ENCODE measurements at regions not wholly inside any gene's neighbourhood (a gene's known extent, or its start where the extent isn't known, plus 50 kb on each side); places are given as distances from the start of the nearest gene placed in this dataset.

DNA sequence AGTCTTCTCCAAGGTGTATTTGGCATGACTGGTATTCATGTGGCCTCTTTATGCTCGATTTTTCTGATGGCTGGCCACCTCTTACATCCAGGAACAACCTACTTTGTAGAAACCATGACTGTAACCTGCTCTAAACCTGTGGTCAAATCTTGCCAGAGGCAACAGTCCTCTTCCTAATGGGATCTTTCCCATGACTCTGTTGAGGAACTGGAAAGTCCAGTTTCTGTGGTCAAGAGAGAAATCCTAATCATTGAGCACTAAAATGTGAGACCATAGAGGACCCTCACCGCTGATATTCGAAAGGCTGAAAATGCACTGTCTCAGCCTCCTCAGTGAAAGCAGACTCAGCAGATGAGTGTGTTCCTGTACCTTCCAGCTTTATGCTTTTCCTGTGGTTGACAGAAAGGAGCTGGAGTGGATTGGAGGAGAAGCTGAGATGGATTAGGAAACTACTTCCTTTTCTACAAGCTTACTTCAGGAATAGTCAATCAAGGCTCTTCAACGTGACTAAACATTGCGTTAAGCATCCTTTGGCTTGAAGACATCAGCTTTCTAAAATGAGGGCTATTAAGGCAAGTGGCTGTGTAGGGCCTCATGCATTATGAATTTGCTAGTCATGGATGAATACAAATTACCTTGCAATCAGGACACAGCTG is 69.7 kb upstream of the DAPK1 start:
- TF ChIP-seq FOSL1 (IDR thresholded peaks at IDR 0.05; ENCODE audit: low read depth) (no peak), SP1 (IDR thresholded peaks at IDR 0.05; ENCODE audit: low read depth) (peak; percentile 37; the same call in 1 of the 2 replicates), CBX3 (IDR thresholded peaks at IDR 0.05; ENCODE audit: low read depth) (0 out of 2 replicates have a peak, but pooled peaks have one; percentile 22), JUND (IDR thresholded peaks at IDR 0.05) (0 out of 2 replicates have a peak, but pooled peaks have one; percentile 12)
- CTCF ChIA-PET, result no interaction called here
- POLR2A ChIA-PET, result no interaction called here
- Histone ChIP-seq H3K27me3 (ENCODE audit: insufficient read depth, low read length) (no peaks in the 10 kb centered on the region), H3K4me3 (replicated peaks in 1 of 2; ENCODE audit: low read depth in 1 of 2, low read length in 2 of 2) (no peak overlapping the region), H3K4me2 (ENCODE audit: low read length) (peak overlapping the region; percentile 30), H3K36me3 (ENCODE audit: control insufficient read depth in 1 of 2, insufficient read depth in 2 of 2, low read length in 2 of 2) (no peaks in the 10 kb centered on the region), H4K20me1 (ENCODE audit: insufficient read depth) (no peaks in the 10 kb centered on the region), H3K4me1 (ENCODE audit: control insufficient read depth in 1 of 2, insufficient read depth in 2 of 2, low read length in 2 of 2) (peaks cover 0 to 9% of the 10 kb centered on the region in 2 experiments; a peak in 3 of 4 replicates), H3K79me2 (ENCODE audit: insufficient read depth, low read length) (no peaks in the 10 kb centered on the region), H2AFZ (ENCODE audit: low read depth, low read length, poor library complexity, severe bottlenecking) (no peak overlapping the region), H3K27ac (ENCODE audit: low read depth, low read length) (no peak overlapping the region), H3K9me3 (ENCODE audit: control insufficient read depth in 1 of 2, insufficient read depth in 1 of 2, low read depth in 1 of 2, low read length in 2 of 2) (no peaks in the 10 kb centered on the region), H3K9me2 (ENCODE audit: insufficient read depth) (no peaks in the 10 kb centered on the region), H3K9ac (ENCODE audit: low read length) (no peak overlapping the region)
- RAD21 ChIA-PET (ENCODE audit: low non-redundant PET in 1 of 2, low total read pairs in 2 of 2, uncharacterized antibody in 2 of 2, unreplicated experiment in 2 of 2), result no interaction called here
- no TSS peak for BruUV-seq (replicated peaks)
- no peak for ATAC-seq
- DNase-seq (ENCODE audit: low read depth, low spot score), result peak; percentile 7
- intact Hi-C loops (cut with micrococcal nuclease), result no loop called here

- H3K36me3 ChIP-seq (ENCODE audit: control insufficient read depth in 1 of 2, insufficient read depth in 2 of 2, low read length in 2 of 2), result no peaks in the 10 kb centered on the region
- ChIA-PET CTCF (no interaction called here), POLR2A (no interaction called here), RAD21 (ENCODE audit: low non-redundant PET in 1 of 2, low total read pairs in 2 of 2, uncharacterized antibody in 2 of 2, unreplicated experiment in 2 of 2) (no interaction called here)
- H3K9me3 ChIP-seq (ENCODE audit: control insufficient read depth in 1 of 2, insufficient read depth in 1 of 2, low read depth in 1 of 2, low read length in 2 of 2), result no peaks in the 10 kb centered on the region
- DNase-seq (ENCODE audit: low read depth, low spot score), result no peak
- no peaks in the 10 kb centered on the region for H3K27me3 ChIP-seq (ENCODE audit: insufficient read depth, low read length)
- H3K4me3 ChIP-seq (replicated peaks in 1 of 2; ENCODE audit: low read depth in 1 of 2, low read length in 2 of 2), result no peak overlapping the region
- peaks cover 0 to 9% of the 10 kb centered on the region in 2 experiments; a peak in 3 of 4 replicates for H3K4me1 ChIP-seq (ENCODE audit: control insufficient read depth in 1 of 2, insufficient read depth in 2 of 2, low read length in 2 of 2)
- H3K79me2 ChIP-seq (ENCODE audit: insufficient read depth, low read length), result no peaks in the 10 kb centered on the region
- H4K20me1 ChIP-seq (ENCODE audit: insufficient read depth), result no peaks in the 10 kb centered on the region
- H3K4me2 ChIP-seq (ENCODE audit: low read length), result no peak overlapping the region
- TF ChIP-seq, protein P1, sequence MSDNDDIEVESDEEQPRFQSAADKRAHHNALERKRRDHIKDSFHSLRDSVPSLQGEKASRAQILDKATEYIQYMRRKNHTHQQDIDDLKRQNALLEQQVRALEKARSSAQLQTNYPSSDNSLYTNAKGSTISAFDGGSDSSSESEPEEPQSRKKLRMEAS (IDR thresholded peaks at IDR 0.05), result no peak
- TF ChIP-seq ZFX (IDR thresholded peaks at IDR 0.05), result no peak
- no peak for TF ChIP-seq RAD21 (IDR thresholded peaks at IDR 0.05; ENCODE audit: low read depth)
- no peak for TF ChIP-seq SP1 (IDR thresholded peaks at IDR 0.05; ENCODE audit: low read depth)
- TF ChIP-seq, protein P2, sequence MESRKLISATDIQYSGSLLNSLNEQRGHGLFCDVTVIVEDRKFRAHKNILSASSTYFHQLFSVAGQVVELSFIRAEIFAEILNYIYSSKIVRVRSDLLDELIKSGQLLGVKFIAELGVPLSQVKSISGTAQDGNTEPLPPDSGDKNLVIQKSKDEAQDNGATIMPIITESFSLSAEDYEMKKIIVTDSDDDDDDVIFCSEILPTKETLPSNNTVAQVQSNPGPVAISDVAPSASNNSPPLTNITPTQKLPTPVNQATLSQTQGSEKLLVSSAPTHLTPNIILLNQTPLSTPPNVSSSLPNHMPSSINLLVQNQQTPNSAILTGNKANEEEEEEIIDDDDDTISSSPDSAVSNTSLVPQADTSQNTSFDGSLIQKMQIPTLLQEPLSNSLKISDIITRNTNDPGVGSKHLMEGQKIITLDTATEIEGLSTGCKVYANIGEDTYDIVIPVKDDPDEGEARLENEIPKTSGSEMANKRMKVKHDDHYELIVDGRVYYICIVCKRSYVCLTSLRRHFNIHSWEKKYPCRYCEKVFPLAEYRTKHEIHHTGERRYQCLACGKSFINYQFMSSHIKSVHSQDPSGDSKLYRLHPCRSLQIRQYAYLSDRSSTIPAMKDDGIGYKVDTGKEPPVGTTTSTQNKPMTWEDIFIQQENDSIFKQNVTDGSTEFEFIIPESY (IDR thresholded peaks at IDR 0.05; ENCODE audit: extremely low read depth, insufficient replicate concordance, low read length), result no peak
- no peak for ATAC-seq
- H3K9me2 ChIP-seq (ENCODE audit: insufficient read depth), result no peaks in the 10 kb centered on the region
- BruUV-seq (replicated peaks), result no TSS peak
- intact Hi-C loops (cut with micrococcal nuclease), result no loop called here
- no peak overlapping the region for H3K27ac ChIP-seq (ENCODE audit: low read depth, low read length)
- no peak overlapping the region for H2AFZ ChIP-seq (ENCODE audit: low read depth, low read length, poor library complexity, severe bottlenecking)
- no peak overlapping the region for H3K9ac ChIP-seq (ENCODE audit: low read length)
Observed at GRCh38 chr9:87428659-87429058, 69.0 kb upstream of the DAPK1 start.

Data from HCT116 (cell line).